ENCODE measurements at regions not wholly inside any gene's neighbourhood (a gene's known extent, or its start where the extent isn't known, plus 50 kb on each side); places are given as distances from the start of the nearest gene placed in this dataset.

DNA sequence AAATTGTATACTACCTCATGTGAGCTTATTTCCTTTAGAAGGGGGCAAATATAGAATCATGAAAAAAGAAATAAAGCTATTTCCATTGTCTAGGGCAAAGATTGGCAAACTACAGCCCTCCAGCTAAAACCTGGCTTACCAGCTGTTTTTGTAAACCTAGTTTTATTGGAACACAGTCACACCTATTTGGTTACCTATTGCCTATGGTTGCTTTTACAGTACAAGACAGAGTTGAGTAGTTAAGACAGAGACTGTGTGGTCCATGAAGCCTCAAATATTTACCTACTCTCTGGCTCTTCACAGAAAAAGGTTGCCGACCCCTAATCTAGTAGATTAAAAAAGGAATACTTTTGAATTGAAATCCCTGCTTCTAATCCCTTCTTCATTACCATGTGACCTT, 88.8 kb upstream of the ENPP6 start:
- TF ChIP-seq HDAC1 (IDR thresholded peaks at IDR 0.05) (no peak), YBX1 (IDR thresholded peaks at IDR 0.05) (no peak), PATZ1 (CRISPR knock-in tag; IDR thresholded peaks at IDR 0.05; ENCODE audit: borderline replicate concordance) (no peak), STAT6 (CRISPR knock-in tag; IDR thresholded peaks at IDR 0.05) (no peak), REST (IDR thresholded peaks at IDR 0.05; ENCODE audit: borderline replicate concordance) (no peak), REST (CRISPR knock-in tag; IDR thresholded peaks at IDR 0.05; ENCODE audit: low read depth) (no peak), EP300 (IDR thresholded peaks at IDR 0.05; ENCODE audit: low read length) (no peak), NFIC (IDR thresholded peaks at IDR 0.05) (no peak), ZNF644 (tag; IDR thresholded peaks at IDR 0.05; ENCODE audit: low read depth) (no peak), MCM2 (IDR thresholded peaks at IDR 0.05; ENCODE audit: low read depth) (no peak), YY1 (IDR thresholded peaks at IDR 0.05; ENCODE audit: borderline replicate concordance in 1 of 3, control insufficient read depth in 1 of 3, extremely low read depth in 1 of 3, insufficient read depth in 3 of 3, insufficient read length in 1 of 3, insufficient replicate concordance in 2 of 3, low read depth in 1 of 3, low read length in 2 of 3) (no peak)
- TF ChIP-seq, protein P1, sequence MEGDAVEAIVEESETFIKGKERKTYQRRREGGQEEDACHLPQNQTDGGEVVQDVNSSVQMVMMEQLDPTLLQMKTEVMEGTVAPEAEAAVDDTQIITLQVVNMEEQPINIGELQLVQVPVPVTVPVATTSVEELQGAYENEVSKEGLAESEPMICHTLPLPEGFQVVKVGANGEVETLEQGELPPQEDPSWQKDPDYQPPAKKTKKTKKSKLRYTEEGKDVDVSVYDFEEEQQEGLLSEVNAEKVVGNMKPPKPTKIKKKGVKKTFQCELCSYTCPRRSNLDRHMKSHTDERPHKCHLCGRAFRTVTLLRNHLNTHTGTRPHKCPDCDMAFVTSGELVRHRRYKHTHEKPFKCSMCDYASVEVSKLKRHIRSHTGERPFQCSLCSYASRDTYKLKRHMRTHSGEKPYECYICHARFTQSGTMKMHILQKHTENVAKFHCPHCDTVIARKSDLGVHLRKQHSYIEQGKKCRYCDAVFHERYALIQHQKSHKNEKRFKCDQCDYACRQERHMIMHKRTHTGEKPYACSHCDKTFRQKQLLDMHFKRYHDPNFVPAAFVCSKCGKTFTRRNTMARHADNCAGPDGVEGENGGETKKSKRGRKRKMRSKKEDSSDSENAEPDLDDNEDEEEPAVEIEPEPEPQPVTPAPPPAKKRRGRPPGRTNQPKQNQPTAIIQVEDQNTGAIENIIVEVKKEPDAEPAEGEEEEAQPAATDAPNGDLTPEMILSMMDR (IDR thresholded peaks at IDR 0.05 in 2 of 3, conservative IDR thresholded peaks at IDR 0.05 in 1 of 3; ENCODE audit: insufficient read depth in 2 of 3, low read depth in 1 of 3, low read length in 3 of 3) = no peak

Data from K562 (cell line).